WTC11 (cell line): ENCODE measurements at regions not wholly inside any gene's neighbourhood (a gene's known extent, or its start where the extent isn't known, plus 50 kb on each side); places are given as distances from the start of the nearest gene placed in this dataset.

Source experiments
- CREM ChIP-seq: sonication (generic); formaldehyde crosslinking; IDR thresholded peaks from 2 replicates; pipeline ENCODE4 v1.8.1; 2022; ENCODE audit warnings: mild to moderate bottlenecking, missing genetic modification reagents, moderate library complexity
- CTCF ChIP-seq: fragments of 200-600 bp; IDR thresholded peaks from 2 replicates; pipeline ENCODE4 v1.8.0; 2022; ENCODE audit warnings: antibody characterized with exemption
- MAX ChIP-seq: sonication (generic); formaldehyde crosslinking; IDR thresholded peaks from 2 replicates; pipeline ENCODE4 v1.8.0; 2022; ENCODE audit warnings: mild to moderate bottlenecking, missing genetic modification reagents
- MXD4 ChIP-seq: fragments of 250-450 bp; sonication (Bioruptor Pico); IDR thresholded peaks from 2 replicates; pipeline ENCODE4 v1.8.0; 2021; ENCODE audit warnings: mild to moderate bottlenecking, moderate library complexity, borderline replicate concordance
- NR3C1 ChIP-seq: sonication (generic); formaldehyde crosslinking; conservative IDR thresholded peaks from 2 replicates; pipeline ENCODE4 v1.8.1; 2023; ENCODE audit warnings: low read depth, mild to moderate bottlenecking, missing genetic modification reagents
- USF1 ChIP-seq: sonication (generic); formaldehyde crosslinking; IDR thresholded peaks from 2 replicates; pipeline ENCODE4 v1.8.0; 2022; ENCODE audit warnings: mild to moderate bottlenecking, missing genetic modification reagents
- USF2 ChIP-seq: sonication (generic); formaldehyde crosslinking; IDR thresholded peaks from 2 replicates; pipeline ENCODE4 v1.8.1; 2023; ENCODE audit warnings: mild to moderate bottlenecking, missing genetic modification reagents, moderate library complexity

- TF ChIP-seq CTCF (no peak), MAX (no peak), USF2 (CRISPR knock-in tag) (no peak), MXD4 (CRISPR knock-in tag) (no peak), CREM (CRISPR knock-in tag) (no peak), USF1 (no peak), NR3C1 (CRISPR knock-in tag) (no peak)
These were observed 309.5 kb downstream of the ATXN7L3B start for GRCh38 chr12:74847169-74847568.
